HG02840 (cell line): ENCODE measurements at regions not wholly inside any gene's neighbourhood (a gene's known extent, or its start where the extent isn't known, plus 50 kb on each side); places are given as distances from the start of the nearest gene placed in this dataset.
"Not testable (repeated sequence)": the region's sequence is repeated elsewhere in the genome, so short reads cannot be mapped to it uniquely, and the experiment has no call there.

Source experiments
- ATAC-seq: cut with Tn5 transposase; IDR thresholded peaks from one replicate; pipeline ENCODE4 v1.9.1; 2021; ENCODE audit warnings: mild to moderate bottlenecking, moderate library complexity, moderate number of reproducible peaks; ENCODE audit not compliant: unreplicated experiment, low FRiP score

GRCh38 chrX:19225909-19226308, 103.6 kb upstream of the ADGRG2 start:
- ATAC-seq: no peak

- not testable (repeated sequence) for ATAC-seq
Measured at GRCh38 chrX:19229896-19230295, 107.6 kb upstream of the ADGRG2 start.

GRCh38 chrX:19237901-19238300, 105.8 kb upstream of the PDHA1 start:
- ATAC-seq: no peak

GRCh38 chrX:19243431-19243830, 100.3 kb upstream of the PDHA1 start:
- ATAC-seq: no peak

- ATAC-seq: not testable (repeated sequence)
Measured at GRCh38 chrX:19244921-19245320, 98.8 kb upstream of the PDHA1 start.

GRCh38 chrX:19245711-19246269, 97.9 kb upstream of the PDHA1 start:
- ATAC-seq: no peak

- no peak for ATAC-seq
Measured at GRCh38 chrX:19256986-19257385, 86.7 kb upstream of the PDHA1 start.

GRCh38 chrX:19261026-19261425, 82.7 kb upstream of the PDHA1 start:
- not testable (repeated sequence) for ATAC-seq

GRCh38 chrX:19270727-19271126, 73.0 kb upstream of the PDHA1 start:
- ATAC-seq: no peak

- ATAC-seq: no peak
Measured at GRCh38 chrX:19272452-19272851, 71.3 kb upstream of the PDHA1 start.

- no peak for ATAC-seq
Measured at GRCh38 chrX:19280636-19281035, 63.1 kb upstream of the PDHA1 start.

- no peak for ATAC-seq
Measured at GRCh38 chrX:19281256-19281655, 62.5 kb upstream of the PDHA1 start.

GRCh38 chrX:19283597-19284339, 60.0 kb upstream of the PDHA1 start:
- ATAC-seq: no peak

- ATAC-seq: no peak
Measured at GRCh38 chrX:19285857-19286256, 57.9 kb upstream of the PDHA1 start.

GRCh38 chrX:19291086-19291485, 52.6 kb upstream of the PDHA1 start:
- ATAC-seq: no peak

- no peak for ATAC-seq
Measured at GRCh38 chrX:19293606-19294325, 50.0 kb upstream of the PDHA1 start.
